OCI-LY1 (cell line): ENCODE measurements at regions not wholly inside any gene's neighbourhood (a gene's known extent, or its start where the extent isn't known, plus 50 kb on each side); places are given as distances from the start of the nearest gene placed in this dataset.

Experiments
- CTCF ChIP-seq: fragments of 200-600 bp; sonication (generic), shearing (Covaris generic); IDR thresholded peaks from 2 replicates; pipeline ENCODE4 v1.5.1; 2017; ENCODE audit warnings: mild to moderate bottlenecking, antibody characterized with exemption, low read length, moderate library complexity, mixed read lengths
- EZH2 ChIP-seq: fragments of 200-600 bp; sonication (generic), shearing (Covaris generic); IDR thresholded peaks from 2 replicates; pipeline ENCODE4 v1.8.0; 2017; ENCODE audit warnings: borderline replicate concordance, mixed run types, mild to moderate bottlenecking, antibody characterized with exemption, low read length, moderate library complexity, mixed read lengths

- TF ChIP-seq CTCF (no peak), EZH2 (no peak)
Measured at GRCh38 chr9:91141407-91141965, 220.2 kb downstream of the AUH start.
